B cell (primary cell): ENCODE measurements at regions not wholly inside any gene's neighbourhood (a gene's known extent, or its start where the extent isn't known, plus 50 kb on each side); places are given as distances from the start of the nearest gene placed in this dataset.

Source experiments
- ATAC-seq: fragments of 200-7000 bp; cut with Tn5 transposase; one replicate; pipeline ENCODE4 v1.10.0; 2021; ENCODE audit warnings: low read depth, mild to moderate bottlenecking, moderate number of reproducible peaks, moderate library complexity
- CTCF ChIA-PET: fragments of 350-600 bp; sonication (Branson Sonifier 250); formaldehyde crosslinking; loops from one replicate; lab custom pipeline; 2021; ENCODE audit warnings: antibody characterized with exemption, inconsistent platforms; lab: Charles Lee
- POLR2A ChIA-PET: fragments of 350-600 bp; sonication (Branson Sonifier 250); formaldehyde crosslinking; loops from one replicate; lab custom pipeline; 2021; ENCODE audit warnings: antibody characterized with exemption; lab: Charles Lee
- DNase-seq: peaks from one replicate; pipeline ENCODE4 v3.0.0; 2013
- H2AFZ ChIP-seq: 2 replicates; pipeline ENCODE4 v1.6.1; 2012; ENCODE audit warnings: mild to moderate bottlenecking, low read depth, low read length; ENCODE audit not compliant: insufficient read depth, poor library complexity, severe bottlenecking
- H3K27ac ChIP-seq, 2 donors: 1 replicate in 1 of 2; 2 replicates in 1 of 2; pipeline ENCODE4 v1.5.1; 2012 to 2013; ENCODE audit warnings: low read length in 2 of 2, mild to moderate bottlenecking in 2 of 2, moderate library complexity in 1 of 2
- H3K27me3 ChIP-seq, 4 experiments: fragments of 200-600 bp in 1 of 4; sonication (generic) in 1 of 4; replicated peaks in 1 of 4; 1 replicate in 2 of 4; 2 replicates in 2 of 4; pipeline versions ENCODE4 v1.6.1 to v1.7.0; 2013 to 2016; ENCODE audit warnings: low read length in 3 of 4, mild to moderate bottlenecking in 2 of 4, mixed read lengths in 1 of 4, moderate library complexity in 1 of 4; ENCODE audit not compliant: insufficient read depth in 4 of 4, control insufficient read depth in 3 of 4; ENCODE audit errors: control extremely low read depth in 1 of 4
- H3K36me3 ChIP-seq, 2 experiments: replicated peaks in 1 of 2; 1 replicate in 1 of 2; 2 replicates in 1 of 2; pipeline versions ENCODE4 v1.6.1 to v1.7.1; 2013; ENCODE audit warnings: low read length in 1 of 2; ENCODE audit not compliant: insufficient read depth in 2 of 2, control insufficient read depth in 1 of 2; ENCODE audit errors: control extremely low read depth in 1 of 2, extremely low read depth in 1 of 2
- H3K4me1 ChIP-seq, 2 donors: fragments of 200-600 bp in 1 of 2; sonication (generic) in 1 of 2; 1 replicate in 1 of 2; 2 replicates in 1 of 2; pipeline versions ENCODE4 v1.5.1 to v1.6.1; 2013 to 2017; ENCODE audit warnings: low read length in 2 of 2; ENCODE audit not compliant: control insufficient read depth in 2 of 2, insufficient read depth in 2 of 2
- H3K4me2 ChIP-seq: replicated peaks from 2 replicates; pipeline ENCODE3; 2012; ENCODE audit warnings: mild to moderate bottlenecking, low read depth, low read length; ENCODE audit not compliant: poor library complexity, severe bottlenecking
- H3K4me3 ChIP-seq, 5 experiments: fragments of 200-600 bp in 1 of 5; sonication (generic) in 1 of 5; 1 replicate in 3 of 5; 2 replicates in 2 of 5; pipeline versions ENCODE4 v1.5.1 to v1.7.0; 2011 to 2016; ENCODE audit warnings: low read length in 4 of 5, mild to moderate bottlenecking in 4 of 5, low read depth in 2 of 5, control low read depth in 1 of 5, moderate library complexity in 1 of 5; ENCODE audit not compliant: insufficient read depth in 1 of 5; ENCODE audit errors: control extremely low read depth in 1 of 5, extremely low read depth in 1 of 5
- H3K79me2 ChIP-seq: fragments of 200-600 bp; sonication (generic); one replicate; pipeline ENCODE4 v1.6.0; 2016; ENCODE audit warnings: low read length; ENCODE audit not compliant: control insufficient read depth, insufficient read depth
- H3K9ac ChIP-seq: fragments of 200-600 bp; sonication (generic); 2 replicates; pipeline ENCODE4 v1.6.1; 2017; ENCODE audit warnings: mild to moderate bottlenecking, low read length, moderate library complexity
- H3K9me3 ChIP-seq, 3 donors: one replicate each; pipeline versions ENCODE4 v1.6.1 to v1.7.1; 2013; ENCODE audit warnings: low read length in 2 of 3; ENCODE audit not compliant: control insufficient read depth in 2 of 3, insufficient read depth in 1 of 3; ENCODE audit errors: control extremely low read depth in 1 of 3
- H4K20me1 ChIP-seq: 2 replicates; pipeline ENCODE4 v1.6.0; 2012; ENCODE audit warnings: mild to moderate bottlenecking, low read length; ENCODE audit not compliant: insufficient read depth, control insufficient read depth, poor library complexity, severe bottlenecking
- H3K27ac Mint-ChIP-seq: one replicate; pipeline ENCODE4 v1.8.0; 2021; ENCODE audit warnings: mixed read lengths
- H3K27me3 Mint-ChIP-seq: one replicate; pipeline ENCODE4 v1.8.0; 2021; ENCODE audit warnings: mixed read lengths
- H3K4me1 Mint-ChIP-seq: one replicate; pipeline ENCODE4 v1.8.0; 2021; ENCODE audit warnings: mixed read lengths
- H3K4me3 Mint-ChIP-seq: one replicate; pipeline ENCODE4 v1.8.0; 2021; ENCODE audit warnings: mixed read lengths
- H3K9me3 Mint-ChIP-seq: one replicate; pipeline ENCODE4 v1.8.0; 2022; ENCODE audit warnings: mixed read lengths; ENCODE audit not compliant: insufficient read depth
- EZH2 ChIP-seq: IDR thresholded peaks from 2 replicates; pipeline ENCODE4 v1.6.1; 2012; ENCODE audit warnings: borderline replicate concordance, low read depth, mild to moderate bottlenecking, moderate library complexity, low read length; ENCODE audit not compliant: insufficient read depth, poor library complexity, severe bottlenecking
- WGBS: methylation state at CpG from one replicate; pipeline ENCODE4 v1.1.5; 2013; ENCODE audit warnings: missing lambda C conversion rate; ENCODE audit not compliant: insufficient coverage; 5-methylcytosine and 5-hydroxymethylcytosine counted together
- intact Hi-C: fragments of 100-400 bp; cut with micrococcal nuclease; formaldehyde crosslinking; loops from one replicate; pipeline ENCODE4 v1.10.0; 2022
- TF ChIP-seq, protein P1 (sequence below): fragments of 200-600 bp; IDR thresholded peaks from one replicate; pipeline ENCODE4 v1.8.0; 2022; ENCODE audit warnings: antibody characterized with exemption, mild to moderate bottlenecking

DNA sequence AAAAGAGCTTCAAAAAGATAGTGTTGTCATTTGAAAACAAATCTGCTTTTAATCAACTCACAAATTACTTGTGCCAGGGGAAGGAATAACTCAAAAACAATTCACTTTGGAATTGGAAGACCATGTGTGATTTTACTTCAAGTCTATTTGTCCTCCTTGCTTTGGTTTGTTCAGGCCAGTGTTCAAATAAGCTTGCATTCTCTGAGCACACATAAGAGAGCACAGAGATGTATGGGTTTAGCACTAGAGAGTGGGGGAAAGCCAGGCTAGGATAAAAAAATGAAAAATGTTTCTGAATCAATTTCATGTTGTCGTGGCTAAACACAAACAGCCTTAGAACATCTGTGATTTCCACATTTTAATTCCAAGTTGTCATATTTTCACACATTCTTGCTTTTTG, 325.7 kb upstream of the LYPLAL1 start:
- POLR2A ChIA-PET: no interaction called here
- Histone ChIP-seq H3K9me3 (no peaks in the 10 kb centered on the region), H3K27ac (no peak overlapping the region), H3K27me3 (no peaks in the 10 kb centered on the region), H3K79me2 (no peaks in the 10 kb centered on the region), H4K20me1 (no peaks in the 10 kb centered on the region), H3K4me1 (no peaks in the 10 kb centered on the region), H3K9ac (no peak overlapping the region), H3K4me3 (no peak overlapping the region), H3K36me3 (no peaks in the 10 kb centered on the region), H3K4me2 (no peak overlapping the region), H2AFZ (no peak overlapping the region)
- ATAC-seq (no peak), DNase-seq (no peak)
- H3K27me3 Mint-ChIP-seq: no peaks in the 10 kb centered on the region
- H3K4me3 Mint-ChIP-seq: no peak overlapping the region
- CTCF ChIA-PET: no interaction called here
- H3K27ac Mint-ChIP-seq: no peak overlapping the region
- no CpG with 5 or more reads among the region's 1 CpG for WGBS
- no peaks in the 10 kb centered on the region for H3K4me1 Mint-ChIP-seq
- H3K9me3 Mint-ChIP-seq: no peaks in the 10 kb centered on the region
- intact Hi-C loops: no loop called here
- TF ChIP-seq, protein P1, sequence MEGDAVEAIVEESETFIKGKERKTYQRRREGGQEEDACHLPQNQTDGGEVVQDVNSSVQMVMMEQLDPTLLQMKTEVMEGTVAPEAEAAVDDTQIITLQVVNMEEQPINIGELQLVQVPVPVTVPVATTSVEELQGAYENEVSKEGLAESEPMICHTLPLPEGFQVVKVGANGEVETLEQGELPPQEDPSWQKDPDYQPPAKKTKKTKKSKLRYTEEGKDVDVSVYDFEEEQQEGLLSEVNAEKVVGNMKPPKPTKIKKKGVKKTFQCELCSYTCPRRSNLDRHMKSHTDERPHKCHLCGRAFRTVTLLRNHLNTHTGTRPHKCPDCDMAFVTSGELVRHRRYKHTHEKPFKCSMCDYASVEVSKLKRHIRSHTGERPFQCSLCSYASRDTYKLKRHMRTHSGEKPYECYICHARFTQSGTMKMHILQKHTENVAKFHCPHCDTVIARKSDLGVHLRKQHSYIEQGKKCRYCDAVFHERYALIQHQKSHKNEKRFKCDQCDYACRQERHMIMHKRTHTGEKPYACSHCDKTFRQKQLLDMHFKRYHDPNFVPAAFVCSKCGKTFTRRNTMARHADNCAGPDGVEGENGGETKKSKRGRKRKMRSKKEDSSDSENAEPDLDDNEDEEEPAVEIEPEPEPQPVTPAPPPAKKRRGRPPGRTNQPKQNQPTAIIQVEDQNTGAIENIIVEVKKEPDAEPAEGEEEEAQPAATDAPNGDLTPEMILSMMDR: no peak
- no peak for TF ChIP-seq EZH2

DNA sequence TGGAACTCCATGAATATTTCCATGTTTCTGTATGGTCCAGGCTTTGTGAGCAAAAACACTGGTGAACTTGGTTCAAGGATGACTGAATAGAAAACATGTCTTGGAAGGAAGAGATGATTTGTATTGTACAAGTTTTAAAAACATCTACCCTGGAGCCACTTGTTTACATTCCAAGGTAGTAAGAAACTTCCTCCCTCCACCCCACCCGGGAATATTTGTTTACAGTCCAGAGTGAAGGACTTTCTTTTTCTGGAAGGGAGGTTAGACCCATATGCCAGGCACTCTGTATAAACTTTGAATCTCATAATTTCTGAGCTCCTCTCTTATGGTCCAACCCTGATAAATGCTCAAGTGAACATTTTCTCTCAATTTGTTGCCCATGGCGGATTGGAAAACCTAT, 323.3 kb upstream of the LYPLAL1 start:
- Mint-ChIP-seq H3K9me3 (no peaks in the 10 kb centered on the region), H3K4me3 (no peak overlapping the region), H3K4me1 (no peaks in the 10 kb centered on the region), H3K27ac (no peak overlapping the region), H3K27me3 (no peaks in the 10 kb centered on the region)
- Histone ChIP-seq H3K9ac (no peak overlapping the region), H2AFZ (no peak overlapping the region), H3K79me2 (no peaks in the 10 kb centered on the region), H3K36me3 (no peaks in the 10 kb centered on the region), H3K4me1 (no peaks in the 10 kb centered on the region), H3K4me3 (no peak overlapping the region), H4K20me1 (no peaks in the 10 kb centered on the region), H3K27me3 (no peaks in the 10 kb centered on the region), H3K4me2 (no peak overlapping the region), H3K9me3 (no peaks in the 10 kb centered on the region), H3K27ac (no peak overlapping the region)
- ChIA-PET CTCF (no interaction called here), POLR2A (no interaction called here)
- DNase-seq (no peak), ATAC-seq (no peak)
- 89% methylated on average over 1 of the region's 2 CpGs for WGBS
- intact Hi-C loops: no loop called here
- TF ChIP-seq, protein P1: no peak
- no peak for TF ChIP-seq EZH2
